Keratinocyte (primary cell): ENCODE measurements at regions not wholly inside any gene's neighbourhood (a gene's known extent, or its start where the extent isn't known, plus 50 kb on each side); places are given as distances from the start of the nearest gene placed in this dataset.

Experiments
- DNase-seq: peaks from one replicate; pipeline ENCODE4 v3.0.0-alpha.2; 2011; ENCODE audit warnings: low read depth, missing footprints, low spot score
- FAIRE-seq: peaks from 2 replicates; lab custom pipeline; 2011; peaks lifted over from hg19 to GRCh38; lab: Jason Lieb, UNC
- H2AFZ ChIP-seq: 2 replicates; pipeline ENCODE4 v1.6.0; 2012; ENCODE audit warnings: low read length, control low read depth, inconsistent platforms; ENCODE audit not compliant: control insufficient read depth
- H3K27ac ChIP-seq: 2 replicates; pipeline ENCODE4 v1.5.1; 2011; ENCODE audit warnings: low read length; ENCODE audit not compliant: control insufficient read depth, insufficient read depth
- H3K27me3 ChIP-seq: 3 replicates; pipeline ENCODE4 v1.6.0; 2011; ENCODE audit warnings: low read length; ENCODE audit not compliant: control insufficient read depth, insufficient read depth; ENCODE audit errors: extremely low read depth
- H3K36me3 ChIP-seq, 2 experiments: 2 replicates in 1 of 2; 3 replicates in 1 of 2; pipeline ENCODE4 v1.5.1; 2011; ENCODE audit warnings: low read length in 2 of 2, mild to moderate bottlenecking in 1 of 2; ENCODE audit not compliant: control insufficient read depth in 2 of 2, insufficient read depth in 2 of 2; ENCODE audit errors: extremely low read depth in 1 of 2
- H3K4me1 ChIP-seq: 3 replicates; pipeline ENCODE4 v1.5.1; 2011; ENCODE audit warnings: low read length; ENCODE audit not compliant: control insufficient read depth, insufficient read depth; ENCODE audit errors: extremely low read depth
- H3K4me2 ChIP-seq: 3 replicates; pipeline ENCODE4 v1.6.0; 2011; ENCODE audit warnings: low read depth, low read length; ENCODE audit not compliant: control insufficient read depth, insufficient read depth; ENCODE audit errors: extremely low read depth
- H3K4me3 ChIP-seq, 3 experiments: fragments of 200-600 bp in 1 of 3; sonication (generic) in 1 of 3; 2 replicates in 2 of 3; 3 replicates in 1 of 3; pipeline ENCODE4 v1.5.1; 2011 to 2016; ENCODE audit warnings: low read length in 3 of 3, mild to moderate bottlenecking in 3 of 3, control low read depth in 2 of 3, inconsistent platforms in 1 of 3, low read depth in 1 of 3, mixed read lengths in 1 of 3, mixed run types in 1 of 3, moderate library complexity in 1 of 3; ENCODE audit not compliant: control insufficient read depth in 2 of 3, insufficient read depth in 2 of 3; ENCODE audit errors: extremely low read depth in 1 of 3
- H3K79me2 ChIP-seq: 2 replicates; pipeline ENCODE4 v1.6.0; 2012; ENCODE audit warnings: low read length; ENCODE audit not compliant: control insufficient read depth, insufficient read depth
- H3K9ac ChIP-seq: 3 replicates; pipeline ENCODE4 v1.6.0; 2011; ENCODE audit warnings: low read length; ENCODE audit not compliant: control insufficient read depth, insufficient read depth; ENCODE audit errors: extremely low read depth
- H3K9me1 ChIP-seq: 3 replicates; pipeline ENCODE4 v1.6.0; 2011; ENCODE audit warnings: low read length; ENCODE audit not compliant: control insufficient read depth, insufficient read depth; ENCODE audit errors: extremely low read depth
- H3K9me3 ChIP-seq: 2 replicates; pipeline ENCODE4 v1.5.1; 2012; ENCODE audit warnings: low read depth, low read length; ENCODE audit not compliant: control insufficient read depth
- H4K20me1 ChIP-seq: 3 replicates; pipeline ENCODE4 v1.6.0; 2011; ENCODE audit warnings: low read length; ENCODE audit not compliant: control insufficient read depth, insufficient read depth; ENCODE audit errors: extremely low read depth
- EZH2 ChIP-seq: IDR thresholded peaks from one replicate; pipeline ENCODE4 v1.6.1; 2012; ENCODE audit warnings: inconsistent platforms, mild to moderate bottlenecking, low read length, moderate library complexity
- dilution Hi-C: fragments of 300-500 bp; cut with MboI; formaldehyde crosslinking; loops from one replicate; pipeline ENCODE4 v1.7.0; 2020; ENCODE audit warnings: low sequenced_read_pairs; ENCODE audit not compliant: extremely low pct_ligation_motif_present
- TF ChIP-seq, protein P1 (sequence below), 3 experiments: IDR thresholded peaks in 1 of 3; conservative IDR thresholded peaks in 1 of 3; optimal IDR thresholded peaks in 1 of 3; 2 replicates in 2 of 3; 3 replicates in 1 of 3; pipeline versions ENCODE3 to v1.5.1; 2011; ENCODE audit warnings: low read length in 3 of 3, mild to moderate bottlenecking in 3 of 3, moderate library complexity in 2 of 3, control low read depth in 1 of 3, inconsistent platforms in 1 of 3; ENCODE audit not compliant: insufficient read depth in 2 of 3; ENCODE audit errors: extremely low read depth in 1 of 3

DNA sequence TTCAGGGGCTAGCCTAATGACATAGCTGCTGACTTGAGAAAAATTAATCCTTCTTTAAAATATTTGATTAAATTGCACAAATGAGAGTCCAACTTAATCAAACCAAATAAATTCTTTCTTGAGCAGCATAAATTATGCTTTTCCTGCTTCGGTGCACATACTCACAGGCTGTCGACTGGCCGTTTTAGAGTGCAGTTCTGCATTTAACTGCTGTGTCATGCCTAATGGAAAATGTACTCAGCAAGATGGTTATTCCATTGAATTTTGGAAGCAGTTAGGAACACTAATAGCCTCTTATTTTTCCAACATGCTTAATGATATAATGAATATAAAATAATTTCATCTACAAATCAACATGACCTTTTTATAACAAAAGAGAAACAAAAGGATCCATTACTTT is 266.1 kb upstream of the LRIG3 start:
- dilution Hi-C loops = no loop called here
- TF ChIP-seq, protein P1, sequence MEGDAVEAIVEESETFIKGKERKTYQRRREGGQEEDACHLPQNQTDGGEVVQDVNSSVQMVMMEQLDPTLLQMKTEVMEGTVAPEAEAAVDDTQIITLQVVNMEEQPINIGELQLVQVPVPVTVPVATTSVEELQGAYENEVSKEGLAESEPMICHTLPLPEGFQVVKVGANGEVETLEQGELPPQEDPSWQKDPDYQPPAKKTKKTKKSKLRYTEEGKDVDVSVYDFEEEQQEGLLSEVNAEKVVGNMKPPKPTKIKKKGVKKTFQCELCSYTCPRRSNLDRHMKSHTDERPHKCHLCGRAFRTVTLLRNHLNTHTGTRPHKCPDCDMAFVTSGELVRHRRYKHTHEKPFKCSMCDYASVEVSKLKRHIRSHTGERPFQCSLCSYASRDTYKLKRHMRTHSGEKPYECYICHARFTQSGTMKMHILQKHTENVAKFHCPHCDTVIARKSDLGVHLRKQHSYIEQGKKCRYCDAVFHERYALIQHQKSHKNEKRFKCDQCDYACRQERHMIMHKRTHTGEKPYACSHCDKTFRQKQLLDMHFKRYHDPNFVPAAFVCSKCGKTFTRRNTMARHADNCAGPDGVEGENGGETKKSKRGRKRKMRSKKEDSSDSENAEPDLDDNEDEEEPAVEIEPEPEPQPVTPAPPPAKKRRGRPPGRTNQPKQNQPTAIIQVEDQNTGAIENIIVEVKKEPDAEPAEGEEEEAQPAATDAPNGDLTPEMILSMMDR (optimal IDR thresholded peaks at IDR 0.05 in 1 of 3, IDR thresholded peaks at IDR 0.05 in 1 of 3, conservative IDR thresholded peaks at IDR 0.05 in 1 of 3; ENCODE audit: extremely low read depth in 1 of 3, insufficient read depth in 2 of 3, low read length in 3 of 3) = no peak
- TF ChIP-seq EZH2 = no peak
- Histone ChIP-seq H4K20me1 (no peaks in the 10 kb centered on the region), H3K36me3 (no peaks in the 10 kb centered on the region), H3K4me3 (no peak overlapping the region), H3K79me2 (no peaks in the 10 kb centered on the region), H3K27me3 (no peaks in the 10 kb centered on the region), H3K4me1 (no peaks in the 10 kb centered on the region), H3K4me2 (no peak overlapping the region), H3K9me1 (no peaks in the 10 kb centered on the region), H3K9ac (no peak overlapping the region), H3K9me3 (no peaks in the 10 kb centered on the region), H3K27ac (no peak overlapping the region), H2AFZ (no peak overlapping the region)
- no peak for FAIRE-seq
- DNase-seq = no peak

DNA sequence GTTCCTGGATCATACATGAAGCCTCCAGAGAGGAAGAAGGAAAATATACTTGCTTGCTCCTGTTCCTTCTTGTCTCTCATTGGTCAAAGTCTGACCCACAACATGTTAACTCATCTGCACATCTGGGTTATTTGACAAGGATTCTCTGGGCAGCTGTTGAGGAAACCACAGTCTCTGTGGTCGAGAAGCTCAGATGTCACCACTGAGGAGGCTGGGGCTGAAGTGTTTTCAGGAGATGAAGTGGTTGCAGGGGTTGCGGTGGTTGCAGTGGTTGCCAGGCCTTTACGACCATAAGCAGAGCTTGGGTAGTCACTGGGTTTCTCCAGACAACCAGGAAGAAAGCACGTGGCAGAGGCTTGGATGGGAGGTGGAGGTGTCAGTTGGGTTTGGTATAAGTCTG is 265.0 kb upstream of the LRIG3 start:
- TF ChIP-seq, protein P1 (optimal IDR thresholded peaks at IDR 0.05 in 1 of 3, IDR thresholded peaks at IDR 0.05 in 1 of 3, conservative IDR thresholded peaks at IDR 0.05 in 1 of 3; ENCODE audit: extremely low read depth in 1 of 3, insufficient read depth in 2 of 3, low read length in 3 of 3) = no peak
- TF ChIP-seq EZH2 = no peak
- H3K36me3 ChIP-seq = no peaks in the 10 kb centered on the region
- H4K20me1 ChIP-seq = no peaks in the 10 kb centered on the region
- no peak overlapping the region for H3K9ac ChIP-seq
- H3K9me1 ChIP-seq = no peaks in the 10 kb centered on the region
- no peaks in the 10 kb centered on the region for H3K9me3 ChIP-seq
- dilution Hi-C loops = no loop called here
- no peak overlapping the region for H2AFZ ChIP-seq
- H3K27ac ChIP-seq = no peak overlapping the region
- no peak for FAIRE-seq
- H3K4me2 ChIP-seq = no peak overlapping the region
- no peaks in the 10 kb centered on the region for H3K27me3 ChIP-seq
- H3K79me2 ChIP-seq = no peaks in the 10 kb centered on the region
- H3K4me1 ChIP-seq = no peaks in the 10 kb centered on the region
- DNase-seq = no peak
- H3K4me3 ChIP-seq = no peak overlapping the region
